ENCODE measurements at regions not wholly inside any gene's neighbourhood (a gene's known extent, or its start where the extent isn't known, plus 50 kb on each side); places are given as distances from the start of the nearest gene placed in this dataset.

- no peaks in the 10 kb centered on the region for H3K36me3 Mint-ChIP-seq (ENCODE audit: low read depth)
- peaks cover 2% of the 10 kb centered on the region for H3K9me3 Mint-ChIP-seq
- Histone ChIP-seq H3K9me3 (ENCODE audit: control insufficient read depth, low read length) (no peaks in the 10 kb centered on the region), H3K27me3 (ENCODE audit: control insufficient read depth, insufficient read depth, low read length, poor library complexity, severe bottlenecking) (no peaks in the 10 kb centered on the region), H3K36me3 (ENCODE audit: control insufficient read depth, insufficient read depth, low read length) (no peaks in the 10 kb centered on the region), H3K9ac (ENCODE audit: extremely low read depth, low read length, poor library complexity, severe bottlenecking) (no peak overlapping the region), H3K27ac (ENCODE audit: low read depth, low read length) (no peak overlapping the region), H3K4me1 (ENCODE audit: control insufficient read depth, insufficient read depth, low read length) (no peaks in the 10 kb centered on the region), H3K4me3 (ENCODE audit: low read length) (no peak overlapping the region)
- H3K4me3 Mint-ChIP-seq, result no peak overlapping the region
- no peaks in the 10 kb centered on the region for H3K4me1 Mint-ChIP-seq
- H3K27me3 Mint-ChIP-seq (ENCODE audit: insufficient read depth), result peaks cover 14% of the 10 kb centered on the region
- TF ChIP-seq CTCF (conservative IDR thresholded peaks at IDR 0.05), result no peak
- no peak for DNase-seq
- 72 to 86% methylated on average over 2 of the region's 2 CpGs for WGBS, 2 experiments (ENCODE audit: insufficient coverage in 1 of 2, insufficient read length in 1 of 2)
- H3K27ac Mint-ChIP-seq, result no peak overlapping the region
These were observed 271.2 kb downstream of the MATN1 start for GRCh38 chr1:30452170-30452569.

- no peak for TF ChIP-seq CTCF (conservative IDR thresholded peaks at IDR 0.05)
These were observed 271.8 kb downstream of the MATN1 start for GRCh38 chr1:30451532-30452125.

GRCh38 chr1:30450818-30451233 lies 272.6 kb downstream of the MATN1 start:
- peak; percentile 41 for DNase-seq
- H3K36me3 Mint-ChIP-seq (ENCODE audit: low read depth), result no peaks in the 10 kb centered on the region
- H3K4me1 Mint-ChIP-seq, result no peaks in the 10 kb centered on the region
- Histone ChIP-seq H3K27me3 (ENCODE audit: control insufficient read depth, insufficient read depth, low read length, poor library complexity, severe bottlenecking) (no peaks in the 10 kb centered on the region), H3K27ac (ENCODE audit: low read depth, low read length) (no peak overlapping the region), H3K9ac (ENCODE audit: extremely low read depth, low read length, poor library complexity, severe bottlenecking) (no peak overlapping the region), H3K4me1 (ENCODE audit: control insufficient read depth, insufficient read depth, low read length) (no peaks in the 10 kb centered on the region), H3K9me3 (ENCODE audit: control insufficient read depth, low read length) (no peaks in the 10 kb centered on the region), H3K4me3 (ENCODE audit: low read length) (no peak overlapping the region), H3K36me3 (ENCODE audit: control insufficient read depth, insufficient read depth, low read length) (no peaks in the 10 kb centered on the region)
- H3K9me3 Mint-ChIP-seq, result peaks cover 2% of the 10 kb centered on the region
- H3K4me3 Mint-ChIP-seq, result no peak overlapping the region
- TF ChIP-seq CTCF (conservative IDR thresholded peaks at IDR 0.05), result no peak
- WGBS, 2 experiments (ENCODE audit: insufficient coverage in 1 of 2, insufficient read length in 1 of 2), result 80 to 92% methylated on average over 5 of the region's 5 CpGs
- peaks cover 3% of the 10 kb centered on the region for H3K27me3 Mint-ChIP-seq (ENCODE audit: insufficient read depth)
- no peak overlapping the region for H3K27ac Mint-ChIP-seq

More at GRCh38 chr1:30451532-30452125, 271.8 kb downstream of the MATN1 start:
- Histone ChIP-seq H3K9me3 (ENCODE audit: control insufficient read depth, low read length) (no peaks in the 10 kb centered on the region), H3K36me3 (ENCODE audit: control insufficient read depth, insufficient read depth, low read length) (no peaks in the 10 kb centered on the region), H3K9ac (ENCODE audit: extremely low read depth, low read length, poor library complexity, severe bottlenecking) (no peak overlapping the region), H3K27ac (ENCODE audit: low read depth, low read length) (no peak overlapping the region), H3K27me3 (ENCODE audit: control insufficient read depth, insufficient read depth, low read length, poor library complexity, severe bottlenecking) (no peaks in the 10 kb centered on the region), H3K4me1 (ENCODE audit: control insufficient read depth, insufficient read depth, low read length) (no peaks in the 10 kb centered on the region), H3K4me3 (ENCODE audit: low read length) (no peak overlapping the region)
- Mint-ChIP-seq H3K27ac (no peak overlapping the region), H3K27me3 (ENCODE audit: insufficient read depth) (peaks cover 10% of the 10 kb centered on the region), H3K4me1 (no peaks in the 10 kb centered on the region), H3K4me3 (no peak overlapping the region), H3K9me3 (peaks cover 2% of the 10 kb centered on the region), H3K36me3 (ENCODE audit: low read depth) (no peaks in the 10 kb centered on the region)
- DNase-seq, result no peak
- WGBS, 2 experiments (ENCODE audit: insufficient coverage in 1 of 2, insufficient read length in 1 of 2), result 85 to 99% methylated on average over 6 to 13 of the region's 14 CpGs

Data from endodermal cell (in vitro differentiated cells).